Liver (tissue), 3 donors: ENCODE measurements at regions not wholly inside any gene's neighbourhood (a gene's known extent, or its start where the extent isn't known, plus 50 kb on each side); places are given as distances from the start of the nearest gene placed in this dataset.

Experiments used
- FOXA1 ChIP-seq: IDR thresholded peaks from 2 replicates; pipeline ENCODE4 v1.6.1; 2016; ENCODE audit warnings: antibody characterized with exemption
- HNF4A ChIP-seq, 2 donors: conservative IDR thresholded peaks; 2 replicates each; pipeline ENCODE4 v1.6.1; 2016; ENCODE audit warnings: antibody characterized with exemption in 2 of 2, mild to moderate bottlenecking in 2 of 2
- NR2F2 ChIP-seq: IDR thresholded peaks from 2 replicates; pipeline ENCODE4 v1.6.1; 2016; ENCODE audit warnings: antibody characterized with exemption
- RAD21 ChIP-seq, 2 donors: IDR thresholded peaks; 2 replicates each; pipeline ENCODE4 v1.6.1; 2016; ENCODE audit warnings: antibody characterized with exemption in 2 of 2, mild to moderate bottlenecking in 2 of 2
- SP1 ChIP-seq: IDR thresholded peaks from 2 replicates; pipeline ENCODE4 v1.6.1; 2018; ENCODE audit warnings: antibody characterized with exemption, mild to moderate bottlenecking
- TAF1 ChIP-seq: conservative IDR thresholded peaks from 2 replicates; pipeline ENCODE4 v1.6.1; 2016; ENCODE audit warnings: antibody characterized with exemption, mild to moderate bottlenecking
- YY1 ChIP-seq: IDR thresholded peaks from 2 replicates; pipeline ENCODE4 v1.6.1; 2016; ENCODE audit warnings: antibody characterized with exemption, mild to moderate bottlenecking
- TF ChIP-seq, protein P1 (sequence below): fragments of 150-350 bp; IDR thresholded peaks from 2 replicates; pipeline ENCODE4 v1.5.1; 2017; ENCODE audit warnings: improper control_type of control experiment, low read depth, low read length; ENCODE audit not compliant: missing input control
- TF ChIP-seq, protein P2 (sequence below): IDR thresholded peaks from 2 replicates; pipeline ENCODE4 v1.6.1; 2016; ENCODE audit warnings: antibody characterized with exemption, mild to moderate bottlenecking
- TF ChIP-seq, protein P3 (sequence below): IDR thresholded peaks from 2 replicates; pipeline ENCODE4 v1.6.1; 2016; ENCODE audit warnings: antibody characterized with exemption
- donor health status: healthy.
- donor health status: healthy.

GRCh38 chr11:33982661-33983060 lies 68.9 kb upstream of the CAPRIN1 start:
- no peak for TF ChIP-seq RAD21 (IDR thresholded peaks at IDR 0.05)
- TF ChIP-seq YY1 = no peak
- TF ChIP-seq, protein P1, sequence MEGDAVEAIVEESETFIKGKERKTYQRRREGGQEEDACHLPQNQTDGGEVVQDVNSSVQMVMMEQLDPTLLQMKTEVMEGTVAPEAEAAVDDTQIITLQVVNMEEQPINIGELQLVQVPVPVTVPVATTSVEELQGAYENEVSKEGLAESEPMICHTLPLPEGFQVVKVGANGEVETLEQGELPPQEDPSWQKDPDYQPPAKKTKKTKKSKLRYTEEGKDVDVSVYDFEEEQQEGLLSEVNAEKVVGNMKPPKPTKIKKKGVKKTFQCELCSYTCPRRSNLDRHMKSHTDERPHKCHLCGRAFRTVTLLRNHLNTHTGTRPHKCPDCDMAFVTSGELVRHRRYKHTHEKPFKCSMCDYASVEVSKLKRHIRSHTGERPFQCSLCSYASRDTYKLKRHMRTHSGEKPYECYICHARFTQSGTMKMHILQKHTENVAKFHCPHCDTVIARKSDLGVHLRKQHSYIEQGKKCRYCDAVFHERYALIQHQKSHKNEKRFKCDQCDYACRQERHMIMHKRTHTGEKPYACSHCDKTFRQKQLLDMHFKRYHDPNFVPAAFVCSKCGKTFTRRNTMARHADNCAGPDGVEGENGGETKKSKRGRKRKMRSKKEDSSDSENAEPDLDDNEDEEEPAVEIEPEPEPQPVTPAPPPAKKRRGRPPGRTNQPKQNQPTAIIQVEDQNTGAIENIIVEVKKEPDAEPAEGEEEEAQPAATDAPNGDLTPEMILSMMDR = no peak
- TF ChIP-seq, protein P2, sequence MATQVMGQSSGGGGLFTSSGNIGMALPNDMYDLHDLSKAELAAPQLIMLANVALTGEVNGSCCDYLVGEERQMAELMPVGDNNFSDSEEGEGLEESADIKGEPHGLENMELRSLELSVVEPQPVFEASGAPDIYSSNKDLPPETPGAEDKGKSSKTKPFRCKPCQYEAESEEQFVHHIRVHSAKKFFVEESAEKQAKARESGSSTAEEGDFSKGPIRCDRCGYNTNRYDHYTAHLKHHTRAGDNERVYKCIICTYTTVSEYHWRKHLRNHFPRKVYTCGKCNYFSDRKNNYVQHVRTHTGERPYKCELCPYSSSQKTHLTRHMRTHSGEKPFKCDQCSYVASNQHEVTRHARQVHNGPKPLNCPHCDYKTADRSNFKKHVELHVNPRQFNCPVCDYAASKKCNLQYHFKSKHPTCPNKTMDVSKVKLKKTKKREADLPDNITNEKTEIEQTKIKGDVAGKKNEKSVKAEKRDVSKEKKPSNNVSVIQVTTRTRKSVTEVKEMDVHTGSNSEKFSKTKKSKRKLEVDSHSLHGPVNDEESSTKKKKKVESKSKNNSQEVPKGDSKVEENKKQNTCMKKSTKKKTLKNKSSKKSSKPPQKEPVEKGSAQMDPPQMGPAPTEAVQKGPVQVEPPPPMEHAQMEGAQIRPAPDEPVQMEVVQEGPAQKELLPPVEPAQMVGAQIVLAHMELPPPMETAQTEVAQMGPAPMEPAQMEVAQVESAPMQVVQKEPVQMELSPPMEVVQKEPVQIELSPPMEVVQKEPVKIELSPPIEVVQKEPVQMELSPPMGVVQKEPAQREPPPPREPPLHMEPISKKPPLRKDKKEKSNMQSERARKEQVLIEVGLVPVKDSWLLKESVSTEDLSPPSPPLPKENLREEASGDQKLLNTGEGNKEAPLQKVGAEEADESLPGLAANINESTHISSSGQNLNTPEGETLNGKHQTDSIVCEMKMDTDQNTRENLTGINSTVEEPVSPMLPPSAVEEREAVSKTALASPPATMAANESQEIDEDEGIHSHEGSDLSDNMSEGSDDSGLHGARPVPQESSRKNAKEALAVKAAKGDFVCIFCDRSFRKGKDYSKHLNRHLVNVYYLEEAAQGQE = no peak
- no peak for TF ChIP-seq FOXA1
- TF ChIP-seq, protein P3, sequence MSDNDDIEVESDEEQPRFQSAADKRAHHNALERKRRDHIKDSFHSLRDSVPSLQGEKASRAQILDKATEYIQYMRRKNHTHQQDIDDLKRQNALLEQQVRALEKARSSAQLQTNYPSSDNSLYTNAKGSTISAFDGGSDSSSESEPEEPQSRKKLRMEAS = no peak
- no peak for TF ChIP-seq TAF1
- TF ChIP-seq HNF4A (conservative IDR thresholded peaks at IDR 0.05) = no peak
- TF ChIP-seq NR2F2 = no peak
- no peak for TF ChIP-seq SP1
